HepG2 (cell line): ENCODE measurements at regions not wholly inside any gene's neighbourhood (a gene's known extent, or its start where the extent isn't known, plus 50 kb on each side); places are given as distances from the start of the nearest gene placed in this dataset.

ENCODE experiments used
- ARNT ChIP-seq: fragments of 450-650 bp; IDR thresholded peaks from 2 replicates; pipeline ENCODE4 v1.6.1; 2017
- CTCF ChIP-seq: sonication (generic); formaldehyde crosslinking; IDR thresholded peaks from 2 replicates; pipeline ENCODE4 v1.5.0; 2020; ENCODE audit warnings: mild to moderate bottlenecking, missing genetic modification reagents, moderate library complexity
- IRF1 ChIP-seq: sonication (generic); formaldehyde crosslinking; IDR thresholded peaks from 2 replicates; pipeline ENCODE4 v1.4.0; 2020; ENCODE audit warnings: low read depth, mild to moderate bottlenecking, missing genetic modification reagents
- POLR2AphosphoS2 ChIP-seq: IDR thresholded peaks from 2 replicates; pipeline ENCODE4 v1.6.1; 2011; ENCODE audit warnings: low read depth, low read length, improper control_type of control experiment
- RAD21 ChIP-seq: fragments of 450-650 bp; formaldehyde crosslinking; IDR thresholded peaks from 2 replicates; pipeline ENCODE4 v1.5.0; 2020; ENCODE audit warnings: mild to moderate bottlenecking
- TAF1 ChIP-seq: sonication (generic); formaldehyde crosslinking; IDR thresholded peaks from 2 replicates; pipeline ENCODE4 v1.4.0; 2020; ENCODE audit warnings: missing genetic modification reagents
- ZNF776 ChIP-seq: sonication (generic); formaldehyde crosslinking; IDR thresholded peaks from 2 replicates; pipeline ENCODE4 v1.4.0; 2020; ENCODE audit warnings: mild to moderate bottlenecking, missing genetic modification reagents
- ZNF850 ChIP-seq: sonication (generic); formaldehyde crosslinking; conservative IDR thresholded peaks from 2 replicates; pipeline ENCODE4 v1.9.0; 2021; ENCODE audit warnings: mild to moderate bottlenecking, missing genetic modification reagents
- TF ChIP-seq, protein P1 (sequence below): sonication (generic); formaldehyde crosslinking; IDR thresholded peaks from 2 replicates; pipeline ENCODE4 v1.5.0; 2020; ENCODE audit warnings: missing genetic modification reagents
- TF ChIP-seq, protein P2 (sequence below): sonication (generic); formaldehyde crosslinking; IDR thresholded peaks from 2 replicates; pipeline ENCODE4 v1.4.0; 2020; ENCODE audit warnings: mild to moderate bottlenecking, missing genetic modification reagents

GRCh38 chr5:96250782-96251181, 182.3 kb downstream of the PCSK1 start:
- TF ChIP-seq ZNF850 (CRISPR knock-in tag) (no peak), RAD21 (CRISPR knock-in tag) (no peak), POLR2AphosphoS2 (no peak), ZNF776 (CRISPR knock-in tag) (no peak), CTCF (CRISPR knock-in tag) (no peak), ARNT (no peak), TAF1 (no peak), IRF1 (CRISPR knock-in tag) (no peak)
- TF ChIP-seq, protein P1, sequence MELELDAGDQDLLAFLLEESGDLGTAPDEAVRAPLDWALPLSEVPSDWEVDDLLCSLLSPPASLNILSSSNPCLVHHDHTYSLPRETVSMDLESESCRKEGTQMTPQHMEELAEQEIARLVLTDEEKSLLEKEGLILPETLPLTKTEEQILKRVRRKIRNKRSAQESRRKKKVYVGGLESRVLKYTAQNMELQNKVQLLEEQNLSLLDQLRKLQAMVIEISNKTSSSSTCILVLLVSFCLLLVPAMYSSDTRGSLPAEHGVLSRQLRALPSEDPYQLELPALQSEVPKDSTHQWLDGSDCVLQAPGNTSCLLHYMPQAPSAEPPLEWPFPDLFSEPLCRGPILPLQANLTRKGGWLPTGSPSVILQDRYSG (CRISPR knock-in tag): no peak
- TF ChIP-seq, protein P2, sequence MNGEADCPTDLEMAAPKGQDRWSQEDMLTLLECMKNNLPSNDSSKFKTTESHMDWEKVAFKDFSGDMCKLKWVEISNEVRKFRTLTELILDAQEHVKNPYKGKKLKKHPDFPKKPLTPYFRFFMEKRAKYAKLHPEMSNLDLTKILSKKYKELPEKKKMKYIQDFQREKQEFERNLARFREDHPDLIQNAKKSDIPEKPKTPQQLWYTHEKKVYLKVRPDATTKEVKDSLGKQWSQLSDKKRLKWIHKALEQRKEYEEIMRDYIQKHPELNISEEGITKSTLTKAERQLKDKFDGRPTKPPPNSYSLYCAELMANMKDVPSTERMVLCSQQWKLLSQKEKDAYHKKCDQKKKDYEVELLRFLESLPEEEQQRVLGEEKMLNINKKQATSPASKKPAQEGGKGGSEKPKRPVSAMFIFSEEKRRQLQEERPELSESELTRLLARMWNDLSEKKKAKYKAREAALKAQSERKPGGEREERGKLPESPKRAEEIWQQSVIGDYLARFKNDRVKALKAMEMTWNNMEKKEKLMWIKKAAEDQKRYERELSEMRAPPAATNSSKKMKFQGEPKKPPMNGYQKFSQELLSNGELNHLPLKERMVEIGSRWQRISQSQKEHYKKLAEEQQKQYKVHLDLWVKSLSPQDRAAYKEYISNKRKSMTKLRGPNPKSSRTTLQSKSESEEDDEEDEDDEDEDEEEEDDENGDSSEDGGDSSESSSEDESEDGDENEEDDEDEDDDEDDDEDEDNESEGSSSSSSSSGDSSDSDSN (CRISPR knock-in tag): no peak
